ENCODE measurements at regions not wholly inside any gene's neighbourhood (a gene's known extent, or its start where the extent isn't known, plus 50 kb on each side); places are given as distances from the start of the nearest gene placed in this dataset.

DNA sequence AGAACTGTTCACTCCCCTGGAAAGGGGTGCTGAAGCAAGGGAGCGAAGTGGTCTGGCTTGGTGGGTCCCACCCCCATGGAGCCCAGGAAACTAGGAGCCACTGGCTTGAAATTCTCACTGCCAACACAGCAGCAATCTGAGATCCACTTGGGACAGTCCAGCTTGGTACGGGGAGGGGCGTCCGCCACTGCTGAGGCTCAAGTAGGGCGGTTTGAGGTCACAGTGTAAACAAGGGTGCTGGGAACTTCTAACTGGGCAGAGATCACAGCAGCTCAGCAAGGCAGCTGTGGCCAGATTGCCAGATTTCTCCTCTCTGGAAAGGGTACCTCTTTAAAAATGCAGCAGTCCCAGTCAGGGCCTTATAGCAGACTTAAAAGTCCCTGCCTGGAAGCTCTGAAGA is 53.9 kb upstream of the GALNTL6 start:
- no peak for DNase-seq

GRCh38 chr4:171751538-171751937 is 61.7 kb upstream of the GALNTL6 start:
- DNase-seq, result no peak

- DNase-seq, result no peak
Measured at GRCh38 chr4:171746418-171746817, 66.8 kb upstream of the GALNTL6 start.

DNA sequence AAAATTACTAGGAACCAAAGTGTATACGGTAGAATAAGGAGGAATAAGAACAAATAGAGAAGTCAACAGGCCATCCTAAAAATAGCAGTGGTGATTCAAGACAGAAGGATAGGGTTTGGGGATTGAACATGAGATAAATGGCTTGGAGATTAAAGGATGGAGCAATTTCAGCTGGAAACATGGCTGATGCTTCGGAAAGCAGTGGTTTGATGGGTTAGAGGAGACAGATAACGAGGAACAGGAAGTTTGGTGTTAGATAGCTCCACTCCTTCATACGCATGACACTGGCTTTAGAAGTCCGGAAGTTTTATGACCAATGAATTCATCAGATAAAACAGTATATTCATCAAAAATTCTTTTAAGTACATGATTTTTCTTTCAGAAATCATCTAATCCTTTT is 70.8 kb upstream of the GALNTL6 start:
- DNase-seq, result no peak

- no peak for DNase-seq
Measured at GRCh38 chr4:171727185-171727584, 86.0 kb upstream of the GALNTL6 start.

DNA sequence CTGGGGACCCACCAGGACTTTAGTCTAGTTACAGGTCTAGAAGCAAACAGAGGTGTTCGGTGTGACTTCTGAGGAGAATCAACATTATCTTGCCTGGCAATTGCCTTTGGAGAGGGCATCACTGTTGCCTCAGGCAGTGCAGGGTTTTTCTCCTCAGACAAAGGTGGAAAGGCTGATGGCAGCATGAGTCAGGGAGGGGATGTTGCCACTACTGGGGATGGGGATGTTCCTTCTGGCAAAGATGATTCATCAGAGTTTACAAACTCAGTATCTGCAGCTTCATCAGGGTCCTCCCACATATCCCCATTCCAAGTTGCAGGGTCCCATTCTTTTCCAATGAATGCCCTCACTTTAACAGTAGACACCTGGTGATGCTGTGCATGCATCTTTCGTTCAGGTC is 91.3 kb upstream of the GALNTL6 start:
- DNase-seq, result no peak

GRCh38 chr4:171719691-171720090 is 93.5 kb upstream of the GALNTL6 start:
- DNase-seq, result no peak

DNA sequence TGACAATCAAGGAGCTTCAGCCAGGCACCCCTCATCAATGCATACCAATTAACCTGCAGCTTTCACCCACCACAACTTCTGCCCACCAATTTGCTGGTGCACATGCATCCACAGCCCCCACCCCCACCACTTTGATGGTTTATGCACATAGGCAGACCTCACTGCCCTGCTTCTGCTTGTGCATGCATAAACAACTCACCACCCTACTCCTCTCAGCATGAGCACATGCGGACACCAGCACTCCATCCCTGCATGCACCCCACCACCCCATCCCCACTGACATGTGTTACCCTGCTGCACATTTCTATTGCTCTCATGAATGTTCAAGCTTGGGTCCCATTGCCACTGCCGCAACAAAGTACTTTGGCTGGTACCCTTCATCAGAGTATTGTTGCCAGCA is 94.5 kb upstream of the GALNTL6 start:
- no peak for DNase-seq

- DNase-seq, result no peak
Measured at GRCh38 chr4:171718069-171718468, 95.1 kb upstream of the GALNTL6 start.

GRCh38 chr4:171717231-171717741 is 95.9 kb upstream of the GALNTL6 start:
- DNase-seq, result no peak

DNA sequence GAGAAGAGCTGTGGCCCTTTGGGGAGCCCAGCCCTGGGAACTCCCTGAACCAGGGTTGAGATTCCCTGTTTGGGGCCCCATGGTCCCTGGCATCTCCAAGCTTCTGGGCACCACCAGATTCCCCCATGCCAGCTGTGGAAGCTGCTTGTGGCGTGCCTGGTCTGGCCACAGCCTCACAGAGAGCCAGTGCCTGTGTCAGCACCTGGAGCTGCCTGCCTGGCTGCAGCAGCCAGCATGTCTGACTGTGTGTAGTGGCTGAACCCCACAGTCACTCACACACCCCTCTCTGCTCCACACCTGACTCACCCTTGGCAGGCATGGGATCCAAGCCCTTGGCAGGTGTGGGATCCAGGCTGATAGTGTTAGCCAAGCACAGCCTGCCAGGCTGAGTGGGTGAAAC is 97.2 kb upstream of the GALNTL6 start:
- no peak for DNase-seq

DNA sequence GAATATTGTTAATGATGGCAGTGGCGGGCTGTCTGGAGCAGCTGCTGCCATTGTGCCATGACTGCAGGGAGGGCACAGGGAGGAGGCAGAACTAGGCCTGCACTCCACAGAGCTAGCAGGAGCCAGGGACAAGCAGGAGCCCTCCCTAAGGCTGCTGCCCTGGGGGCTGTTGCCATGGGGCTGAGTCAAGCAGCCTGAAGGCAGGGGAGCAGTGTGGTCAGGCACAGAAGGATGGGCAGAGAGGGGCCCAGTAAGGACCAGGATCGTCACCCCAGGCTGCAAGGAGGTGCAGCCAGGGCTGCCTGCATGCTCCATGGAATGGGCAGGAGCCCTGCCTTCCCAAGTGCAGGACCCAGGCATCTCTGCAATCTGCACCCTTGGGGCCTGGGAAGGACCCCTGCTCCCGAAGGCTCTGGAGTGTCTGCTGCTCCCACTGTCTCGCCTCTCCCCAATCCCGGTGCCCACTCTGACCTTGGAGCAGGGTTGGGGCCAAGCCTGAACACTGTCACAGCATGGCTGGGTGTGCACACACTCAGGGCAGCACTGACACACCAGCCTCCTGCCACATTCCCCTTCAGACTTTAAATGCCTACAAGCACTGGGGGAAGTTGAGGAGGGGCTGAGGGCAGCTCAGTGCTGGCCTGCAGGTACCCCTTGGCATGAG is 98.3 kb upstream of the GALNTL6 start:
- no peak for DNase-seq

DNA sequence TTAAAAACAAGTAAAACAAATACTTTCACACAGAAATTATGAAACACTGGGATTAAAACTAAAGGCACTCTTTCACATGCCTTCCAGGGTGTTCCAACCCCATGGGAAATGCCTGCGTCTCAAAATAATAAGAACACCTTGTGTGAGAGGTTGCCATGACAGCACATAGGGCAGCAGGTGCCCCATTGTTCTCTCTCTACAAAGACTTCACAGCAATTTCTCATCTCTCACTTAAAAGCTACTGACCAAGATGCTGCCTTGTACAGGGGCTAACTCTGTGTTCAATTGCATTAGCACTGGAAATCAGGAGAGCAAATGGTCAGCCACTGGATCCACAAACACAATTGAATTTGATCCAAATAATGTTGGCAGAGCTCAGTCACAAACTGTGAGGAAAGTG is 102.5 kb upstream of the GALNTL6 start:
- DNase-seq, result no peak

- no peak for DNase-seq
Measured at GRCh38 chr4:171676555-171677215, 136.5 kb upstream of the GALNTL6 start.

DNA sequence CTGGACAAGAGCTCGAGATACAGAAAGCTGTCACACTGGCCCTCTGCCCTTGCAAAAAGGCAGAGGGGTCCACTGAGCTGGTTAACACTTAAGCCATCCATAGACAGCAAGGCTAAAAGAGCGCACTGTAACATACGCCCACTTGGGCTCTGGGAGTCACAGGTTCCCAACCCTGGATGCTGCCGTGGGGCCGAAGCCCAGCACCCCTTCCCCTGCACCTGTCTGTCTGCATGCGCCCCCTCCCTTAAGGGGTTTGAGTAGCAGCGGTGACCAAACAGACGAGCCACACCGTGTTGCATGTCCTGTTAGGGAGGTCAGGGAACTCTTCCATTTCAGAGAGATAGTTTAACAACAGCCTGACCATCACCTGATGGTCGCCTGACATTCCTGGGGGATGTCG is 138.4 kb upstream of the GALNTL6 start:
- no peak for DNase-seq

GRCh38 chr4:171668403-171668802 is 144.8 kb upstream of the GALNTL6 start:
- no peak for DNase-seq

- DNase-seq, result no peak
Measured at GRCh38 chr4:171667906-171668305, 145.3 kb upstream of the GALNTL6 start.

GRCh38 chr4:171651071-171651470 is 162.1 kb upstream of the GALNTL6 start:
- DNase-seq, result no peak

DNA sequence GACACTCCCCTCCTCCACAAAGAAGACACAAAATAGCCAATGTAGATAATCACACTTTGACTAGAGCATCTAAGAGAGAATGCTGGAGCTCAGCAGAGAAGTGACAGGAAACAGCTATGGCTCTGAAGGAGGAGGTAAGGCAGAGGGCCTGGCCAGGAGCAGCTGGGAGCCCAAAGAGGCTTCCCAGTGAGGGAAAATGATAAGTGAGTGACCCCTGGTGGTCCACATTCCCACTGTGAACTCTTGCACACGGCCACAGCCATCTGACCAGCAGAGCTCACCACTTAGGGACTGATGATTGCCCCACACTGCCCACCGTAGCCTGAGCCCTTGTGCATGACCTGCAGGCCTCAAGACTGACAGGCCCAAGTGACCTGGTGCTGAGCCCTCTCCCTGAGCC is 162.7 kb upstream of the GALNTL6 start:
- DNase-seq, result no peak

- no peak for DNase-seq
Measured at GRCh38 chr4:171648926-171649325, 164.3 kb upstream of the GALNTL6 start.

GRCh38 chr4:171646984-171647383 is 166.2 kb upstream of the GALNTL6 start:
- DNase-seq, result no peak

DNA sequence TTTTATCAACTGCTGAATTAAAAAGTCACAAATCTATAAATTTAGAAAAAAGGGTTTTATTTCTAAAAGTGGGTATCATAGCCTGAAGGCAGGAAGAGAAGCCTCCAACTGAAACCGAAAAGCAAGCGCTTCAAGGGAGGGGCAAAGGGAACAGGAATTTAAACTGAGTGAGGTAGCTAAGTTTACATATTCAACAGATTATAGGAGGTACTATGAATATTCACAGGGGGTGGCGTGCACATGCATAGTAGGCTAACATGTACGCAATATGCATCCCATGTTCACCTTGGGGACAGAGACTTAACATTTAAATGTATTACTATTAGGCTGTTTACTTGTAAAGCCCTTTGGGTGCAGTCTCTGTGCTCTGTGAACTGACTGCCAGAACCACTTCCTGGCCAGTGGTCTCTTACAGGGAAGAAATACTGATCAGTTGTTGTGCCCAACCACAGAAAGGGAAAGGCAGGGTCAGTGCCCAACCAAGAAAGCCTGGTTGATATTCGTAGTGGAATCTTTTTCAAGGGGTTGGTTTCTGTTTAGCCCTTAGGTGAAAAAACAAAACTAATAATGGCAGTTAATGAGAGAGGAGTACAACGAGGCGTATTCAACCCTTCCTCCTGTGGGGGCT is 168.7 kb upstream of the GALNTL6 start:
- no peak for DNase-seq

DNA sequence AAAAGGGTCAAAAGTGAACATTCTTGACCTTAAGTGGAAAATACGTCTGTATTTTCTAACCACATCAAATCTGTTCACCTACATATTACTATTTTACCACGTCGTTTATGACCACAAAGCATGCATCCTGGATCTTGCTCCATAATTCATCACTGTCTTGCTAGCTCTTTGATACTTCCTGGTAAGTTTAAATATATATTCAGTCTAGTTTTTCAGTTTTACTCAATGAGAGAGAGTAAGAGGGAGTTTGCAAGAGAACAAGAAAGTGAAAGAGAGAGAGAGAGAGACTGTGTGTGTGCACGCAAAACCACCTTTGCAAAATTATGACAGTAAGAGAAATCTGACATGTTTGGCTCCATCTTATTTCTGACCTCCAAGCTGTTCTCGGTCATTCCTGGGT is 173.7 kb upstream of the GALNTL6 start:
- no peak for DNase-seq

DNA sequence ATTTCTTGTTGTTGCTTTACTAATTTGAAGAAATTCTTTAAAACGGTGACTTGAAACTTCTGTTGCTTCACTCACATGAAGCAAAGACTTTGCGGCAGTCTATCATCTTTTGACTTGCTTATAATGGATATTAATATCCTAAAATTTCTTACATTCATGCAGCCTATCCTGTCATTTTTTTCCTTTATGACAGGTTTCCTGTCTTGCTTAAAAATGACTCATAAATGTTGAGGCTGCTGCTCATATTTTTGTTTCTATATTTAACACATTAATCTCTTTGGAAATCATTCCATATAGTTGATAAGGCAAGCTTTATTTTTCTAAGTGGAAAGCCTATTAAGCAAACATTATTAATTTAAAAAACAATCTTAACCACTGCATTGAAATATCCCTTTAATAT is 176.6 kb upstream of the GALNTL6 start:
- DNase-seq, result no peak
